Caco-2 (cell line): ENCODE measurements at regions not wholly inside any gene's neighbourhood (a gene's known extent, or its start where the extent isn't known, plus 50 kb on each side); places are given as distances from the start of the nearest gene placed in this dataset.

ENCODE experiments used
- BruUV-seq: library from RNA; stranded (reverse); fragments of 400-500 nt; replicated peaks from 2 replicates; lab custom pipeline; 2021; lab: Mats Ljungman, UMichigan
- CTCF ChIA-PET: fragments of 300-600 bp; sonication (Branson Sonifier 250); formaldehyde crosslinking; loops from one replicate; lab custom pipeline; 2022; ENCODE audit warnings: antibody characterized with exemption; lab: Charles Lee
- POLR2A ChIA-PET: fragments of 300-600 bp; sonication (Branson Sonifier 250); formaldehyde crosslinking; loops from one replicate; lab custom pipeline; 2022; ENCODE audit warnings: antibody characterized with exemption; lab: Charles Lee
- DNase-seq, 2 experiments: peaks; one replicate each; pipeline versions ENCODE4 v3.0.0 to v3.0.0-alpha.2; 2020 to 2022
- H3K27me3 ChIP-seq: replicated peaks from 2 replicates; pipeline ENCODE4 v1.6.0; 2011; ENCODE audit warnings: low read length; ENCODE audit not compliant: control insufficient read depth, insufficient read depth
- H3K36me3 ChIP-seq: 2 replicates; pipeline ENCODE4 v1.5.1; 2011; ENCODE audit warnings: low read length; ENCODE audit not compliant: control insufficient read depth, insufficient read depth
- H3K4me1 ChIP-seq: fragments of 250-450 bp; sonication (Bioruptor Pico); 2 replicates; pipeline ENCODE4 v1.5.1; 2020; ENCODE audit warnings: mild to moderate bottlenecking
- H3K4me3 ChIP-seq: 2 replicates; pipeline ENCODE4 v1.5.1; 2011; ENCODE audit warnings: low read depth, mild to moderate bottlenecking, control low read depth, low read length
- H3K9me3 ChIP-seq: fragments of 250-450 bp; sonication (Bioruptor Pico); 2 replicates; pipeline ENCODE4 v1.5.1; 2020; ENCODE audit warnings: mild to moderate bottlenecking, moderate library complexity
- H3K27ac Mint-ChIP-seq: one replicate; pipeline ENCODE4 v1.8.0; 2022; ENCODE audit warnings: mixed read lengths; ENCODE audit not compliant: unreplicated experiment
- H3K27me3 Mint-ChIP-seq: one replicate; pipeline ENCODE4 v1.8.0; 2022; ENCODE audit warnings: mixed read lengths; ENCODE audit not compliant: insufficient read depth, unreplicated experiment
- H3K36me3 Mint-ChIP-seq: one replicate; pipeline ENCODE4 v1.8.0; 2022; ENCODE audit warnings: mild to moderate bottlenecking, mixed read lengths; ENCODE audit not compliant: insufficient read depth, unreplicated experiment
- H3K4me1 Mint-ChIP-seq: one replicate; pipeline ENCODE4 v1.8.0; 2022; ENCODE audit warnings: low read depth, mixed read lengths; ENCODE audit not compliant: unreplicated experiment
- H3K4me3 Mint-ChIP-seq: one replicate; pipeline ENCODE4 v1.8.0; 2022; ENCODE audit warnings: mild to moderate bottlenecking, moderate library complexity, mixed read lengths; ENCODE audit not compliant: unreplicated experiment
- H3K9me3 Mint-ChIP-seq: one replicate; pipeline ENCODE4 v1.8.0; 2022; ENCODE audit warnings: mixed read lengths; ENCODE audit not compliant: unreplicated experiment
- CTCF ChIP-seq, 2 experiments: fragments of 200-600 bp in 1 of 2; IDR thresholded peaks; 1 replicate in 1 of 2; 2 replicates in 1 of 2; pipeline versions ENCODE4 v1.5.1 to v1.8.0; 2011 to 2022; ENCODE audit warnings: antibody characterized with exemption in 1 of 2, control low read depth in 1 of 2, inconsistent platforms in 1 of 2, low read depth in 1 of 2, low read length in 1 of 2, mild to moderate bottlenecking in 1 of 2, moderate library complexity in 1 of 2; ENCODE audit not compliant: insufficient read depth in 1 of 2, severe bottlenecking in 1 of 2, unreplicated experiment in 1 of 2
- intact Hi-C: fragments of 100-400 bp; cut with micrococcal nuclease; formaldehyde crosslinking; loops from one replicate; pipeline ENCODE4 v1.10.0; 2022; ENCODE audit not compliant: unreplicated experiment

DNA sequence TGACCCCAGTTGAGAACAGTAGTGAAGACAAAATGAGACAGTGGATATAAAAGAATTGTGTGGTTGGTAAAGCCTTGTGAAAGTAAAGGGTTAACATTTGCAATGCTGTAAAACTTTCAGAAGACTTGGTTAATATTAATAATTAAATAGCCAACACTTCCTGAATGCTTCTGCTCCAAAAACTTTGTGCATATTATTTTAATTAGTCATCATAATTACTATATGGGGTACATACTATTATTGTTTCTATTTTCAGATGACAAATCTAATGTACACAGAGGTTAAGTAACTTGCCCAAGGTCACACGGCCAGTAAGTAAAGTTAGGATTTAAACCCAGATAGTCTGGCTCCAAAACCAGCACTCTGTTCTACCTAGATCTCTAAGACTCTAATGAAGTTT lies 291.3 kb downstream of the OGFRL1 start:
- Histone ChIP-seq H3K4me1 (peaks cover 23% of the 10 kb centered on the region), H3K27me3 (no peaks in the 10 kb centered on the region), H3K4me3 (no peak overlapping the region), H3K9me3 (no peaks in the 10 kb centered on the region), H3K36me3 (no peaks in the 10 kb centered on the region)
- no peak for DNase-seq
- intact Hi-C loops = no loop called here
- Mint-ChIP-seq H3K27ac (no peak overlapping the region), H3K36me3 (no peaks in the 10 kb centered on the region), H3K4me3 (no peak overlapping the region), H3K4me1 (peaks cover 6% of the 10 kb centered on the region), H3K27me3 (no peaks in the 10 kb centered on the region), H3K9me3 (no peaks in the 10 kb centered on the region)
- ChIA-PET CTCF (no interaction called here), POLR2A (no interaction called here)
- no peak for TF ChIP-seq CTCF (IDR thresholded peaks at IDR 0.05; ENCODE audit: insufficient read depth in 1 of 2, low read depth in 1 of 2, low read length in 1 of 2, severe bottlenecking in 1 of 2, unreplicated experiment in 1 of 2)
- no TSS peak for BruUV-seq

DNA sequence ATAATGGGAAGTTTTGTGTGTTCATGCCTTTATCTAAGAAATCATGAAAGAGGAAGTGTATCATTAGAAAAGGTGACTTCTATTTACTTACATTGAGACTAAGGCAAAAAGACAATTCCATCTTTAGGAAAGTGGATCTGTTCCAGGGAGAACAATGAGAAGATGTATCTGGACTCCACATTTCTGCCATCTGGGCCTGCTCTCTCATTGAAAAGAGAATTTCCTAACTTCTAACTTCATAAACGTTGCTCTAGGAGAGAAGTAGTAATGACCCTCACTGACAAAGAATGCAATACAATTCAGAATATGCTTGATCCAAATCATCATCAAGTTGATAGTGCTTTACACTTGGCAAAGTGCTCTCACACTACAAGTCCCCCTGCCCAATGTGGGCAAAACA lies 294.2 kb downstream of the OGFRL1 start:
- no peaks in the 10 kb centered on the region for H3K27me3 ChIP-seq
- DNase-seq = no peak
- Mint-ChIP-seq H3K27ac (no peak overlapping the region), H3K4me3 (no peak overlapping the region), H3K27me3 (no peaks in the 10 kb centered on the region), H3K36me3 (no peaks in the 10 kb centered on the region), H3K9me3 (no peaks in the 10 kb centered on the region), H3K4me1 (peaks cover 6% of the 10 kb centered on the region)
- POLR2A ChIA-PET = no interaction called here
- no peak for TF ChIP-seq CTCF (IDR thresholded peaks at IDR 0.05; ENCODE audit: insufficient read depth in 1 of 2, low read depth in 1 of 2, low read length in 1 of 2, severe bottlenecking in 1 of 2, unreplicated experiment in 1 of 2)
- H3K4me1 ChIP-seq = peaks cover 18% of the 10 kb centered on the region
- intact Hi-C loops = no loop called here
- CTCF ChIA-PET = no interaction called here
- no TSS peak for BruUV-seq
- H3K4me3 ChIP-seq = no peak overlapping the region
- no peaks in the 10 kb centered on the region for H3K9me3 ChIP-seq
- H3K36me3 ChIP-seq = no peaks in the 10 kb centered on the region

DNA sequence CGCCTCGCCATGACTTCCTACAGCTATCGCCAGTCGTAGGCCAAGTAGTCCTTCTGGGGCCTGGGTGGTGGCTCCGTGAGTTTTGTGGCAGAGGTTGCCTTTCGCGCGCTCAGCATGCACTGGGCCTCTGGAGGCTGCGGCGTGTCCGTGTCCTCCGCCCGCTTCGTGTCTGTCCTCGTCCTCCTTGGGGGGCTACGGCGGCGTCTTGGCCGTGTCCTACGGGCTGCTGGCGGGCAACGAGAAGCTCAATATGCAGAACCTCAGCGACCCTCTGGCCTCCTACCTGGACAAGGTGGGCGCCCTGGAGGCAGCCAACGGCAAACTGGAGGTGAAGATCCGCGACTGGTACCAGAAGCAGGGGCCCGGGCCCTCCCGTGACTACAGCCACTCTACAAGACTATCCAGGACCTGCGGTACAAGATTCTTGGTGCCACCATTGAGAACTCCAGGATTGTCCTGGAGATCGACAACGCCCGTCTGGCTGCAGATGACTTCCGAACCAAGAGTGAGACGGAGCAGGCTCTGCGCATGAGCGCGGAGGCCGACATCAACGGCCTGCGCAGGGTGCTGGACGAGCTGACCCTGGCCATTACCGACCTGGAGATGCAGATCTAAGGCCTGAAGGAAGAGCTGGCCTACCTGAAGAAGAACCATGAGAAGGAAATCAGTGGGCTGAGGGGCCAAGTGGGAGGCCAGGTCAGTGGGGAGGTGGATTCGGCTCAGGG lies 296.3 kb downstream of the OGFRL1 start:
- H3K4me1 Mint-ChIP-seq = peaks cover under 1% of the 10 kb centered on the region
- H3K9me3 Mint-ChIP-seq = no peaks in the 10 kb centered on the region
- intact Hi-C loops = no loop called here
- Histone ChIP-seq H3K4me3 (no peak overlapping the region), H3K36me3 (no peaks in the 10 kb centered on the region), H3K27me3 (no peaks in the 10 kb centered on the region), H3K9me3 (no peaks in the 10 kb centered on the region), H3K4me1 (peaks cover 5% of the 10 kb centered on the region)
- no peaks in the 10 kb centered on the region for H3K27me3 Mint-ChIP-seq
- BruUV-seq = no TSS peak
- H3K4me3 Mint-ChIP-seq = no peak overlapping the region
- no peak overlapping the region for H3K27ac Mint-ChIP-seq
- TF ChIP-seq CTCF (IDR thresholded peaks at IDR 0.05; ENCODE audit: insufficient read depth in 1 of 2, low read depth in 1 of 2, low read length in 1 of 2, severe bottlenecking in 1 of 2, unreplicated experiment in 1 of 2) = no peak
- DNase-seq = no peak
- no peaks in the 10 kb centered on the region for H3K36me3 Mint-ChIP-seq
- ChIA-PET CTCF (no interaction called here), POLR2A (no interaction called here)
